Kasumi-1 (cell line): ENCODE measurements at regions not wholly inside any gene's neighbourhood (a gene's known extent, or its start where the extent isn't known, plus 50 kb on each side); places are given as distances from the start of the nearest gene placed in this dataset.
A peak's percentile ranks its signal among the peaks of the same experiment; 100 is the strongest.

Experiments
- DNase-seq, 2 experiments: peaks; one replicate each; lab custom pipeline; 2025; lab: John Stamatoyannopoulos, UW

DNA sequence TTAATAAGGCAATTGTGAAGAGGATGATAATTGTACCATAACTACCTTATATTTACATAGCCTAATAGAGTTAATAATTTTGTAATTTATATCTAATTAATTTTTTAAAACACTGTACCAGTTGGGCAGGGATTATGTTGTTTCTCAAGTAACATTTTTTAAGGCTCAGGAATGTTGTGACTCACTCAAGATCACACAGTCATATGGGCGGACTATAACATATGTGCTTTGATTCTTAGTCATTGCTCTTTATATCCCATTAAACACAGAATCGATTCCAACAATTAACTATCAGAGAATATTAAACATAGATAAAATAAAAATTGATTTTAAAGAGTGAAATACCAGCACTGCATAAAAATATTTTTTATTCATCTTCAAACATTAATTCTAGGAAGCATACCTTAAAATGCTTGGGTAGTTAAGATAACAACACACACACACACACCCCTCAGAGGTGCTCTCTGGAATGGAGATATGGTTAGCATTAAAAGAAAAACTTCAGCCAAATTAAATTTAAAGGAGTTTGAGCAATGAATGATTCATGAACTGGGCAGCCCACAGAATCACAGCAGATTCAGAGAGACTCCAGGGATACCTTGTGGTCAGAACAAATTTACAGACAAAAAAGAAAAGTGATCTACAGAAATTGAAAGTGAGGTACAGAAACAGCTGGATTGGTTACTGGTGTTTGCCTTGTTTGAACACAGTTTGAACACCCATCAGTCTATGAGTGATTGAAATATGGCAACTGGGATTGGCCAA lies 869.4 kb upstream of the ID2 start:
- DNase-seq = no peak

DNA sequence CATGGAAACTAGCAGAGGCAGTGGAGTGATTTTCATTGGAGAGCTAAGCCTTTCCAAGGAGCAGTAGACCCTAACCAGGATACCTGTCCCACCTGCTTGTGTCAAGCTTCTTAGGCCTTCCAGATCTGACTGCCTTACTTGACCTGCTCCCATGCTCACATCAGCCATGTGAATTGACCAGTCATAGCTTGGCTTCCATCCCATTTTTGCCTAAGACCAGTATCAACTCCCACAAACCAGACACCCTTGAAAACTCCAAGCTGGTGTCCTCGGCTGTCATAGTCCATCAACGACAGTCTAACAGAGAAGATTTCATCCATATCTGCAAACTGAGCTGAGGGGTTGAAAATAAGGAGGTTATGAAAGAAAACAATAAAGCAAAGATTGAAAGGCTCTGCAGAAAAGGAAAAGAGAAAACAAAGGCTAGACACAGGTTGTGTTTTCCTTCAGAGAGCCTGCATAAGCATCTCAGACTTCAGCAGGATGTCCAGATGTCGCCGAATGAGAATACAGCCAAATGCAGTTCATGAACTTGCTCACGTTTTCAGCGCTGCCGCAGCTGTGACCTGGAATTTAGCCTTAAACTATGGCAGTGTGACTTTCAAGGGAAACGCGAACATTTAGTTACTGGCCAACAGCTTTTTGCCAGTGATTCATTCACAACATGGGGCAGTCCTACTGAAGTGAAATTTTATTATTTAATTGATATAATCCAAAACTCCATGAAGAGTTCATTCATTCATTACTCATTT lies 868.1 kb upstream of the ID2 start:
- no peak for DNase-seq

GRCh38 chr2:7815726-7816125 lies 866.1 kb upstream of the ID2 start:
- DNase-seq = no peak

DNA sequence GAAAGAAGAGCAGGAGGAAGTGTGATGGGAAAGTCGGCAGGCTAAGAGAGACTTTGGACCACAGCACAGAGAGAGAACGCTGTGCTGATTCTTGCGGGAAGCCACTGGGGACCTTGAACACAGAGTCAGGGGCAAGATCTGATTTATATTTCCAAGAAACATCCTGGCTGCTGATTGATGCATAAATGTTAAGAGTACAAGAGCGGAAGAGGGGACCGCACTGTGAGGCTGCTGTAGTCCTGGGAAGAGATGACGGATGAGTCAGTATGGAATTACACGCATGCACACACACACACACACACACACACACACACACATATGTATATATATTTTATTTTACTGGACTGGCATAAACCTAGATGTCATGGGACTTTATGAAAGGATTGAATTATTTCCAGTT lies 865.6 kb upstream of the ID2 start:
- no peak for DNase-seq

- no peak for DNase-seq
These were observed 864.9 kb upstream of the ID2 start for GRCh38 chr2:7816944-7817343.

DNA sequence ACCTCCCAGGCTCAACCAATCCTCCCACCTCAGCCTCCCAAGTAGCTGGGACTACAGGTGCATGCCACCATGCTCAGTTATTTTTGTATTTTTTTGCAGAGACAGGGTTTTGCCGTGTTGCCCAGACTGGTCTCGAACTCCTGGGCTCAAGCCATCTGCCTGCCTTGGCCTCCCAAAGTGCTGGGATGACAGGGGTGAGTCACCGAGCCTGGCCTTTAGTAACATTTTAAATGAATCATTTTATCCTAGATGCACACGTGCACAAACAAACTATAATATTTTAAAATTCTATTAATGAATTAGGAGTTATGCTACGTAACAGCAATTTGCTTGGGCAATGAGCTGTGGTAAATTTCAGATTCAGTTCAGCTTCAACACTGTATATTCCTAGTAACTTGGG lies 862.5 kb upstream of the ID2 start:
- DNase-seq = no peak

DNA sequence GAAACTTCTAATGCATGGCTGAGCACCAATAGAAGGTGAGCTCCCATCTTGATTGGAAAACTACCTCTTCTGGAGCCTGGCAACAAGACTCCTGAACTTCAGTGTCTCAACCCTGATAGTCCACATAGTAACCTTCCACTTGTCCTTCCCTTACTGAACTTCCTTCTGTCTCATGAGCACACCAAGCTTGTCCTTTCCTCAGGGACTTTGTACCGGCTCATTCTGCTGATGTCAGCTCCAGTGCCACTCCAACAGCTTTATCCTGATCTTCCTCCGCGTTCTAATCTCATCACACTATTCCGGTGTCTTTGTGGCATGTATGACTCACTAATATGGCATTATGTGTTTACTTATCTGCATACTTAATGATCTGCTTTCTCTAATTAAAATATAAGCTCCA lies 862.0 kb upstream of the ID2 start:
- DNase-seq = no peak

- no peak for DNase-seq
These were observed 857.6 kb upstream of the ID2 start for GRCh38 chr2:7824211-7824610.

DNA sequence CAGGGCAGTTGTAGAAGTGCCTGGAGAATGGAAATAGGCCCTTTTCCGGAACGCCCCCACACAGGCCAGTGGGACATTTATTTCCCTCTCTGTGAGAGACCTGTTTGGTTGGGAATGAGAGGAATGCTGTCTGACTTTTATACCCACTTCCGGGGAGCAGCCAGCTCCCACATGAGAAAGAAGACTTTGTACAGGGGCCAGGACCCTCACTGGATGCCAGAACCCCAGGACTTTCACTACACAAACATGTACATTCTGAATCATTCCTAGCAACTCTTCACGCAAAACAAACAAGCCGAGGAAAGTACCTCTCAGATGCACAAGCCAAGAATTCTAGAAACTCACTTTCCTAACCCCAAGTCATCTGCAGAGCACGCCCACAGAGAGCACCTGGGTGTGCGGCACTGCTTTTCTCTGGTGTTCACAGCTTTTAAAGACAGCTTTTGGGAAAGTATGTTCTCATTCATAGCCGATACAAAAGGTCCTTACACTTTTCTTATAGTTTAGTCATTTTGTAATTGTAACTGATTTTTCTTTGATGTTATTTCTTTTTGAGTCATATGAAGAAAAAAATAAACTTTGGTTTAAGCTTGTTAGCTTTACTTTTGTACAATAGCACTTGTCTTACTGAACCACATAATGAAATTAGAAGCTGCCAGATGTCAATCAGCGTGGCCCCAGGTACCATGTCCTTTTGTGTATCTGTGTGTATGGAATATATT lies 856.1 kb upstream of the ID2 start:
- no peak for DNase-seq

- DNase-seq = no peak
These were observed 855.2 kb upstream of the ID2 start for GRCh38 chr2:7826656-7827055.

DNA sequence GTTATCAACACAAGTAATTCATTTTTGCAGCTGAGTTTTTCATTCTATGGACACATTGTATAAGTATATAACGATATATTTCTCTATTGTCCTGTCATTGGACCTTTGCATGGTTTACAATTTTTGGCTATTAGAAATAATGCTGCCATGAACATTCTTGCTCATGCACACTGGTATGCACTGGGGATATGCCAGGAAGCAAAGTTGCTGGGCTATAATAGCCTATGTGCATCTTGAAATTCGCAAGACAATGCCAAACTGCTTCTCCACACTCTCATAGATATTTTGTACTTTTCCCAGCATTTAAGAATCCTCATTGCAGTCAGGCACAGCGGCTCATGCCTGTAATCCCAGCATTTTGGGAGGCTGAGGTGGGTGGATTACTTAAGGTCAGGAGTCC lies 852.6 kb upstream of the ID2 start:
- DNase-seq = no peak

DNA sequence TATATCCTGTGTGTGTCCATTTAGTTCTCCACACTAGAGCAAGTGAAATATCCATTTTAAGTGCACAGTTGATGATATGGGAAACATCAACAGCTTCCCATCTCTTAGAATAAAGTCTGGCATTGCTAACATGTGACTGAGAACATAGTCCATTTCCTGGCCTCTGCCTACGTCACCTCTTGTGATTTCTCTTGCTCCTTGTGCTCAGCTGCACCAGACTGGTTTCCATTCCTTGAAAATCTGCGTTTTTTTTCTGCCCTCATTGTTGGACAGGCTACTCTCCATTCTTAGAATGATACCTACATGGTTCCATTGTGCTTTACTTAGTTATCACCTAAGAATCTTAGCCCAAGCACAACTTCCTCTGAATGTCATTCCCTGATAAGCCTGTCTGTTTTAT lies 851.2 kb upstream of the ID2 start:
- no peak for DNase-seq

- no peak for DNase-seq
These were observed 846.7 kb upstream of the ID2 start for GRCh38 chr2:7835151-7835550.

GRCh38 chr2:7835693-7836680 lies 845.9 kb upstream of the ID2 start:
- DNase-seq = peak in 1 of 2 experiments; percentile 16

DNA sequence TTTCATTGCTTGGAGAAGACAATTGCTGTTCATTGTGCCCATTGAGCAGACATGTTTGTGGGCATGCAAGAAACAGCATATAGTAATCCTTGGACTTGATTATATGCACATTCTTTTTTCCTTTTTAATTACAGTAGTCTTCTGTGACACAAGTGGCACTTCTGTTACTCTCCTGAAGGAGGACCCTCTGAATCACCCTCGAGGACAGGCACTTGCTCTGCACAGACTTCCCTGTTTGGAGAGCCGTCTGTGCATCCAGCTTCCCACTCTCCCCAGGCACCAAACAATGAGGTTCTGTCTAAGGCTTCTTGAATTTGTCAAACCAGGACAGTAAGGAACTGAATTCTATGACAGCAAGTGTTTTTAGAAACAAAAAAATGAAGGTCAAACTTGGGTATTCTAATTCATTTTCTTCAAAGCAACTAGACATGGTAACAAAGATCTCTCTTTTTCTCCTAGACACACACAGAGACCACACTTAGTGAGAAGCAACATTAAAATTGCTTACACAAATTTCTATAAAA lies 844.6 kb upstream of the ID2 start:
- peak; percentile 65 to 72 for DNase-seq

GRCh38 chr2:7838669-7839068 lies 843.2 kb upstream of the ID2 start:
- DNase-seq = no peak

DNA sequence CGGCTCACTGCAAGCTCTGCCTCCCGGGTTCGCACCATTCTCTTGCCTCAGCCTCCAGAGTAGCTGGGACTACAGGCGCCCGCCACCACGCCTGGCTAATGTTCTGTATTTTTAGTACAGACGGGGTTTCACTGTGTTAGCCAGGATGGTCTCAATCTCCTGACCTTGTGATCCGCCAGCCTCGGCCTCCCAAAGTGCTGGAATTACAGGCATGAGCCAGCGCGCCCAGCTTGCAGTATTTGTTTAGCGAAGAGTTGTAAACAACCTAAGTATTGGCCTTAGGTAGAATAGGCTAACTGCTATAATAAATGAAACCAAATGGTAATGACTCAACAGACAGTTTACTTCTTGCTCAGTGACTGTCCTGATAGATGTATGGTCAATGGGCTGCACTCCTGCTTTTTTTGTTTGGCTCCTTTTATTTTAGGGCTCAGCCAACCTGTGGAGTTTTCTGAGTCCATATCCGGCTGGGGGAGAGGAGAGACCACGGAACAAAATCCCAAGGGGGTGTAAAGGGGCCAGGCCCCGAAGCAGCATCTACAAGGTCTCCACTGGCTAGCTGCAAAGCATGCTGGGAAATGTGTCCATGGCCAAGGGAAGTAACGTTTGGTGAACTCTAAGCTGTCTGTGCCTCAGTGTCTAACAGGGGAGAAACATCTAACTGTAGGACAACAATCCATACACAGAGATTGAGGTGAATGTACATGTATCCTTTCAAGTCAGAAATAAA lies 841.0 kb upstream of the ID2 start:
- no peak for DNase-seq

- no peak for DNase-seq
These were observed 840.1 kb upstream of the ID2 start for GRCh38 chr2:7841751-7842150.

DNA sequence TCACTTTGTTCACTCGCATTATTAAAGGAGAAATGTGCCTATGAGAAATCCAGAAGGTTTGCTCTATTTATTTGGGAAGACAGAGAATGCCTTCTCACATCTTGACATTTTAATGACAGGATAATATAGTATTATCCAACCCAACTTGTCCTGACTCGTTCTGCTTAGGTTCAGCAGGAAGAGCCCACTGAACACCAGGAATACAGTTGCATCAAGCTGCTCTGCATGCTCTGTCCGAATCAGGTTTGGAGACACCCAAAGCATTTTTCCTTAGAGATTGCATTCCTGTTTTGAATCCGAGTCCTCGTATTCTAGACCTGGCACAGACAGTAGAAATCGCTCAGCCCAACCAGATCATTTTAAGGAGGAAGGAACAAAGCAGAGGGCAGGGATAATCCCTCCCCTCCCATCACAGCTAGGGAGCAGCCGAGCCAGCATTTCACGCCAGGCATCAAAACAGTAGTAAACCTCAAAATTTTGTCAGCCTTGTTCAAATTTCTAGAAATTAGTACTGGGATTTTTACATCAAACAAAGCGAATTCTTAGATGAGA lies 837.4 kb upstream of the ID2 start:
- DNase-seq = no peak

- no peak for DNase-seq
These were observed 836.5 kb upstream of the ID2 start for GRCh38 chr2:7845332-7845731.

- DNase-seq = no peak
These were observed 835.2 kb upstream of the ID2 start for GRCh38 chr2:7846607-7847006.
